ENCODE measurements at regions not wholly inside any gene's neighbourhood (a gene's known extent, or its start where the extent isn't known, plus 50 kb on each side); places are given as distances from the start of the nearest gene placed in this dataset.

DNA sequence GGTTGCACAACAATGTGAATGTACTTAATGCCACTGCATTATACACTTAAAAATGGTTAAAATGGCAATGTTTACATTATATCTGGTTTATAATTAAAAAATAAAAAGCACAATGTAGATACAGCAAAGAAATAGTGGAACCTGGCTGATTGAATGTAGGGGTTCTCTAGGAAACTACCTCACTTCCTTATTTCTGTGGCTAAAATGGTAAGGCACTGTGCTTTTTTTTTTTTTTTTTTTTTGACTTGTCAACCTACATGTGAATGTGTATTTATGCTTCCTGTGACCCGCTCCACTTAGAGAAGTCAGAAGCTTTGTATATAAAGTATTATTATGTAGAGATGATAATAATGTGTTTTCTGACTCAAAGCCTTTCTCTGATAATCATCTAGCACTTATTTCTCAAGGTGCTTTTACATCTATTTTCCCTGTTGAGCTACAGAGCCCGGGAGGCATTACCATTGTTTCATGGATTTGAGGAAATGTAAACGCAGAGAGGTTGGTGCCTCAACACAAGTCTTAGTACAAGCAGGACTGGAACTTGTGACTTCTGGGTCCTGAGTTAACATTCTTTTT is 55.0 kb downstream of the SOX4 start:
- DNase-seq (ENCODE audit: low spot score): peak; percentile 61
- TF ChIP-seq, protein P1, sequence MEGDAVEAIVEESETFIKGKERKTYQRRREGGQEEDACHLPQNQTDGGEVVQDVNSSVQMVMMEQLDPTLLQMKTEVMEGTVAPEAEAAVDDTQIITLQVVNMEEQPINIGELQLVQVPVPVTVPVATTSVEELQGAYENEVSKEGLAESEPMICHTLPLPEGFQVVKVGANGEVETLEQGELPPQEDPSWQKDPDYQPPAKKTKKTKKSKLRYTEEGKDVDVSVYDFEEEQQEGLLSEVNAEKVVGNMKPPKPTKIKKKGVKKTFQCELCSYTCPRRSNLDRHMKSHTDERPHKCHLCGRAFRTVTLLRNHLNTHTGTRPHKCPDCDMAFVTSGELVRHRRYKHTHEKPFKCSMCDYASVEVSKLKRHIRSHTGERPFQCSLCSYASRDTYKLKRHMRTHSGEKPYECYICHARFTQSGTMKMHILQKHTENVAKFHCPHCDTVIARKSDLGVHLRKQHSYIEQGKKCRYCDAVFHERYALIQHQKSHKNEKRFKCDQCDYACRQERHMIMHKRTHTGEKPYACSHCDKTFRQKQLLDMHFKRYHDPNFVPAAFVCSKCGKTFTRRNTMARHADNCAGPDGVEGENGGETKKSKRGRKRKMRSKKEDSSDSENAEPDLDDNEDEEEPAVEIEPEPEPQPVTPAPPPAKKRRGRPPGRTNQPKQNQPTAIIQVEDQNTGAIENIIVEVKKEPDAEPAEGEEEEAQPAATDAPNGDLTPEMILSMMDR (IDR thresholded peaks at IDR 0.05; ENCODE audit: extremely low read depth, missing control alignments): no peak

DNA sequence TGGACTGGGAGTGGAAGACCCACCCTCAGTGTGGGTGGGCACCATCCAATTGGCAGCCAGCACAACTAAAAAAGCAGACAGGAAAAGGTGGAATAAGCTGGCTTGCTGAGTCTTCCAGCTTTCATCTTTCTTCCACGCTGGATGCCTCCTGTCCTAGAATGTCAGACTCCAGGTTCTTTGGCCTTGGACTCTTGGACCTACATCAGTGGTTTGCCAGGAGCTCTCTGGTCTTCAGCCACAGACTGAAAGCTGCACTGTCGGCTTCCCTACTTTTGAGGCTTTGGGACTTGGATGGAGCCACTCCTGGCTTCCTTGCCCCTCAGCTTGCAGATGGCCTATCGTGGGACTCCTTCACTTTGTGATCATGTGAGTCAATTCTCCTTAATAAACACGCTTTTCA is 59.8 kb downstream of the SOX4 start:
- TF ChIP-seq, protein P1 (IDR thresholded peaks at IDR 0.05; ENCODE audit: extremely low read depth, missing control alignments): no peak

DNA sequence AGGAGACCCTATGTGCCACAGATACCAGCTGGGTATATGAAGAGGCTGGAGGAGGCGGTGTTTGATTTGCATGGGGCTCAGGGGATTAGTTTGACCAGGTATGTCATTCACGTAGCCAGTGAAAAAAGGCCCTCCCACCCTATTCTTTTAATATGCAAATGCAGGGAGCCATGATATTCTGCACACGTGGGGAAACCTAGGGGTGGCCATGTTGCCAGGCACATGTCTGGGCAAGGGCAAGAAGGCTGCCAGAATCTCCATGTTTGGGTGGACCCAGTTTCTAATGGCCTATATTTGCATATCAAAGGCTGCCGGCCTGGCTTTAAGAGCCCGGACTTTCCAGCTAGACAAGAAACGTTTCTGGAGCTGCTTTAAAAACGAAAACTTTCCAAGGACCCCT is 60.4 kb downstream of the SOX4 start:
- no peak for DNase-seq (ENCODE audit: low spot score)
- TF ChIP-seq, protein P1 (IDR thresholded peaks at IDR 0.05; ENCODE audit: extremely low read depth, missing control alignments): no peak

More for the DNA sequence above, 59.8 kb downstream of the SOX4 start:
- no peak for DNase-seq (ENCODE audit: low spot score)

DNA sequence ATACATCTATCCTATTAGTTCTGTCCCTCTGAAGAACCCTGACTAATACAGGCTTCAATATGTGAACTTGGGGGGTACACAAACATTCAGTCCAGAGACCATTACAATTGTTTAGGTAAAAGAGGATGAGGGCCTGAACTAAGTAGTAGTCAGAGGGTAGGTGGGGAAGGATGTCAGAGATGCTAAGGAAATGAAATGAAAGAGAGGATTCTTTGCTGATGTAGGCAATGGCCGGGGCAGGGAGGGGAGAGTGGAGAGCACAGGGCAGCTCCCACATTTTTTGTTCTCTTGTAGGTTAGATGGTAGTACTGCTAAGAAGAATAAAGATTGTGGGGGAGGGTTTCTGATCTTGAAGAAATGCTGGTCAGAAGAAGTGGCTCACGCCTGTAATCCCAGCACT is 60.8 kb downstream of the SOX4 start:
- TF ChIP-seq, protein P1 (IDR thresholded peaks at IDR 0.05; ENCODE audit: extremely low read depth, missing control alignments): no peak
- no peak for DNase-seq (ENCODE audit: low spot score)

DNA sequence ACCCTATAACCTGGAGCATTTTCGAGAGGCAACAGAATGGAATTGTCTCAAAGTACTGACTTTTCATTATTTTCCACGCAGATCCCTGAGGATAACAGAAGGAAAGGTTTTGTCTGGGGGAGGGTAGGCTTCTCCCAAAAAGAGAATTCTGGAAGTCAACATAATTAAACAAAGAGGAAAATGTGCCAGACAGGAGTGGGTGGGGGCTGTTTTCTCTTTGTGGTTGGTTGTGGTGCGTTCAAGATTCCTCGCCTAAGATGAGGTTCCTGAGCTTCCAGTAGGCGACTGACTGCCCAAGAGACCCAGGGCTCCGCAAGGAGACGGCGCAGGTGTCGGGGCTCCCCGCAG is 70.4 kb downstream of the SOX4 start:
- TF ChIP-seq, protein P1 (IDR thresholded peaks at IDR 0.05; ENCODE audit: extremely low read depth, missing control alignments): no peak

DNA sequence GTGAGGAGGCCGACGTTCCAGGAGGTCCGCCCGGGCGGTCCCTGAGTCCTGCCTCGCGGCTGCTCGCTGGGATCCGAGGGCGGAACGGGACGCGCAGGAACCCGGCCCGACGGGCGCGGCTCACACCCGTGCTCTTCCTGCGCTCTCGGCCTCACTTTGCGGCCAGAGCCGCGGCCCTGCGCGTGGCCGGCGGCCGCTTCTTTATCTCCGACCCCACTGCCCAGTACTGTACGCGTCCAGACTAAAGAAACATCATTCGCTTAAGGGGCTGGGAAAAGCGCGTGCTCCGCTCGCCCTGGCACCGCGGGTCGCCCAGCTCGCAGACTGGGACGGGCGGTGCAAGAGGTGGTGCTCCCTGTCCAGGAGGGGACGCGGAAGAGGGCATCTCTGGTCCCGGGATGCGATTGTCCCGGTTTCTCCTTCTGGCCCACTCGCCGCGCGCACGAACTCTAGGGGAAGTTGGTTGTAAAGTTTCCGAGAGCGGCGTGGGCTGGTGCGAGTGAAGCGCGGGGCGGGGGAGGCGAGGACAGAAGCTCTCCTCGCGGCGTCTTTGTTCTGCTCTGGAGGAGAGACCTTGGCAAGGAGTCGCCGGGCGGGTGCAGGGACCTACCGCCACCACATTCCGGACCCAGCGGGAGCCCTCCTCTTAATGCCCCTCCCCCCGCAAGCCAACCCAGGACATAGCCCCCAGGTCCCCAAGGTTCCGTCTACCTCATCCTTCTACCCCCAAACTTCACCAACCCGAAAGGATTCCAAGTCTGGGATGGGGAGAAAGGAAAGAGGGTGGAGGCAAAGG is 71.0 kb downstream of the SOX4 start:
- peak; percentile 30 for DNase-seq (ENCODE audit: low spot score)
- TF ChIP-seq, protein P1 (IDR thresholded peaks at IDR 0.05; ENCODE audit: extremely low read depth, missing control alignments): no peak

More for the DNA sequence above, 70.4 kb downstream of the SOX4 start:
- no peak for DNase-seq (ENCODE audit: low spot score)

DNA sequence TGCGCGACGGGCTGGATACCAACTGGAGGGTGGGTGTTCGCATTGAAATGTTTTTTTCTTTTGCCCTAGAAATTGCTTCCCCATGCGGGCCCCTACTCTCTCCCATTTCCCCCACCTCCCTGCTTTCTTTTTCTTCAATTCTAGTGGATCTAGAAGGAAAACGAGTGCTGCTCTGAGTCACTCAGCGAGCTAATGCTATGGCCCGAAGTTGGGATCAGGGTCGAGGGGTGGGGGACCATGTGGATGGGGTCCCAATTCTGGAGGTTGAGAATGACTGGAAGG is 71.5 kb downstream of the SOX4 start:
- peak; percentile 21 for DNase-seq (ENCODE audit: low spot score)
- TF ChIP-seq, protein P1 (IDR thresholded peaks at IDR 0.05; ENCODE audit: extremely low read depth, missing control alignments): no peak
